ENCODE measurements at regions not wholly inside any gene's neighbourhood (a gene's known extent, or its start where the extent isn't known, plus 50 kb on each side); places are given as distances from the start of the nearest gene placed in this dataset.

GRCh38 chr3:117463276-117464115 is 753.9 kb downstream of the TUSC7 start:
- no peak for DNase-seq (ENCODE audit: low read depth)

DNA sequence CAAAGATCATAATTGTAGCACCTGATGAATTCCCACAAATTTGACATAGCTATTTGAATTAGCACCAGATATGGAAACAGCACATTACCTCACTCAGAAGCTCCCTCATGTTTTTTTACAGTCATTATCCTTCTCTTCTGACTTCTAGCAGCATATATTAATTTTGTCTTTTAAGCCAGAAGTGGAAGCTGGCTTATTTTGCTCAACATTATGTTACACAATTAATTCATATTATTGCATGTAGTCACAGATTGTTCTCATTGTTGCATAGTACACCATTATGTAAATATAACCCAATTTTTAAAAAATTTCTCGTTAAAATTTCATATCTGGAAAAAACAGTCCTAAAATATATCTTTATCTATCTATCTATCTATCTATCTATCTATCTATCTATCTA is 762.3 kb downstream of the TUSC7 start:
- no peak for DNase-seq (ENCODE audit: low read depth)

- DNase-seq (ENCODE audit: low read depth) = no peak
These were observed 764.5 kb downstream of the TUSC7 start for GRCh38 chr3:117473981-117474538.

GRCh38 chr3:117476572-117476971 is 767.0 kb downstream of the TUSC7 start:
- no peak for DNase-seq (ENCODE audit: low read depth)

GRCh38 chr3:117477214-117477755 is 767.7 kb downstream of the TUSC7 start:
- no peak for DNase-seq (ENCODE audit: low read depth)

DNA sequence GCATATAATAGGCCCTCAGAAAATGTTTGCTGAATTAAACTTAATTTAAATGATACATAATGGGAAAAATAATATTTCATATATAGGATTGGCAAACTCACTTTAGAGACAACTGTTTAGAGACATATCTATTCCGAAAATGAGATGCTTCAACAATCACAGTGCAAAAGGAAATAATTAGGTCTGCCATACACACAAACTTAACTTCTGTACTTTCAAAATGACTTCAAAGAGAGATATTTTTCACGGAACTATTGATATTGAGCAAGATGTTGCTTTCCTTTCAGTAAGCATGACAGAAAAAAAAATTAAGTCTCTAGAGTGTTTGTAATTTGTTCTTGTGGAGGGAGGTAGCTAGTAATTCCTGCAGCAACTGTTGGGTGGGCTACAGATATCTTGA is 769.5 kb downstream of the TUSC7 start:
- DNase-seq (ENCODE audit: low read depth) = no peak

GRCh38 chr3:117480525-117480924 is 770.9 kb downstream of the TUSC7 start:
- no peak for DNase-seq (ENCODE audit: low read depth)

DNA sequence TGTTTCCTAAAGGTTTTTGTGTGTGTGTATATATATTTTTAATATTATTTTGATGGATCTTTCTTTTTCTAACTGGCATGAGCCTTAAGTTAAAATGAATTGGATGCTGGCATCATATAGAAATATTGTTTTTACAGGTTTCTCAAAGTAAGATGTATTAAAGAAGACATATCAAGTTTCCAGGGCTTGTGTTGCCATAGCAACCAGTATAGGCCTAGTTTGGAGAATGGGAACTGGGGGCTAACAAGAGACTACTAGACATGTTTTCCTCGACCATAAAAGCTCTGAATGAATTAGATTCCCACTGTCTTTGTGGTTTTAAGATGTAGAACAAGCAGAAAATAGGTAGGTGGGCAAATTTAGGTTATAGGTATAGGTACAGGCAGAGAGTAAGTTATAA is 771.4 kb downstream of the TUSC7 start:
- no peak for DNase-seq (ENCODE audit: low read depth)

GRCh38 chr3:117483839-117484238 is 774.3 kb downstream of the TUSC7 start:
- DNase-seq (ENCODE audit: low read depth) = no peak

DNA sequence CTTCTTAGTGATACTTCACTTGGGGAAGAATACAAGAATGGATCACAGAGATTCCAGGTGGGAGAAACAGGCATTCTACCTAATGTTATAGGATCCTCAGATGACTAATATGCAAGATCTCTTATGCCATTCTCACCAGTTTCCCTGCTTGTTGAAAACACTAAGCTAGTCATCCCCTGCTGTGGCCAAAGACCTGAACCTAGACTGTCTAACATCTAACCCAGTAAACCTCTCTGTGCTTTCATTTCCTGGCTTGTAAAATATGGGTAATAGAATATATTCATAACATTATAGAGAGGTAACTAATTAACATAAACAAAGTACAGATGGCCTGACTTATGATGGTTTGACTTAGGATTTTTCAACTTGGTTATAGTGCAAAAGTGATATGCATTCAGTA is 776.3 kb downstream of the TUSC7 start:
- DNase-seq (ENCODE audit: low read depth) = no peak

DNA sequence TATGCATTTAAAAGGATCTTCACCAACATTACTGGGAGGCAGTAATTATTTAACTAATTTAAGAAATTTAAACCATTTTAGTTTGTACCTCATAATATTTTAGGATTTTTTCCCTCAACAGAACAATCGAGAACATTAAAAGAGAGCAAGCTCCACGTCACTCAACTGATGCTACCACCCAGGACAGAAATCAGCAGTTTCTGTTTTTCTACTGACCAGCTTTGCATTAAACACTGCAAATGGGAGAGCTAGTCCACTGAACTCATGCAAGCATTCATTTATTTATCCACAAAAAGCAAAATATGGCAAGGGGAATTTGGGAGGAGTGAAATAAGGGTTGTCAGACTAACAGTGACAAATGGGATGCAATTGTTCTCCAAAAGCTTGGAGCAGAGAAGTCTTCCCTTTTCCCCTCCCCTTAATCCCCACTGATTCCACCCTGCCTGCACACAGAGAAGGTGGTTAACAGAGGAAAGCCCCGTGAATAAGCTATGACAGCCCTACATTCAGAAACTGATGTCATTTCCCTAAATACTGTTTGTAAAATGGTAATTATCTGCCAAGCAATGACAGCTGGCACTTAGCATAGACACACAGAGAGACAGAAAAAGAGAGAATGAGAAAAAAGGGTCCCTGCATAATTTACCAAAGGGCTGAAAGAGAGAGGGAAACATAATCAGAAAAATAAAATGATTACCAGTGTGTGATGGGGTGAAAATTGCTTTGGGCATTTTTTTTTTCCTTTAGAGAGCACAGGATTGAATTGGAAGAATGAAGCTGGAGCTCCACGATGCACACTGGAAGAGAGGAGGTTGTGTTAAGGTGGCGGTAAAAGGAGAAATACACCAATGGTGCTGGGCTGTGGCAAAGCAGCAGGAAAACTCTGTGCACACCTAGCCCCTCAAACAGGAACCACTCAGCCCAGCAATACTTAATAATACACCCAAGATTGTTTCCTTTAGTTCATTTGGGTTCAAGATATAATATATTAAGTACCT is 777.4 kb downstream of the TUSC7 start:
- DNase-seq (ENCODE audit: low read depth) = no peak

- DNase-seq (ENCODE audit: low read depth) = no peak
These were observed 779.4 kb downstream of the TUSC7 start for GRCh38 chr3:117488983-117489382.

DNA sequence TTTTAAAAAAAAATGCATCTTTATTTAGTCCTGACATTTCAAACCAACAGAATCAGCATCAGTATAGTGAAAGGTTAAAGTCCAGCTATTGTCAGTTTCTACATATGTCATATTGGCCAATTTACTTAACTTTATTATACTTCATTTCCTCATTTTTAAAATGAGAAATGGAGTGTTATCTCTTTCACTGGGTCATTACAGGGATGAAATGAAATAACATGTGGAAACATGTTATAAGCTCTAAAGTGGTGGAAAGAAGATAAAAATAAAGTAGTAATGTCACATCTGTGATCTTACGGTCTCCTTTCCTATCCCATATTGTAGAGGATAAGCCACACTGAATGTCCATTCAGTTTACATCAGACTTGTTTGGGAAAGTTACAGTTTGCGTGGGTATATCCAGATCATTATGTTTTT is 780.1 kb downstream of the TUSC7 start:
- DNase-seq (ENCODE audit: low read depth) = no peak

DNA sequence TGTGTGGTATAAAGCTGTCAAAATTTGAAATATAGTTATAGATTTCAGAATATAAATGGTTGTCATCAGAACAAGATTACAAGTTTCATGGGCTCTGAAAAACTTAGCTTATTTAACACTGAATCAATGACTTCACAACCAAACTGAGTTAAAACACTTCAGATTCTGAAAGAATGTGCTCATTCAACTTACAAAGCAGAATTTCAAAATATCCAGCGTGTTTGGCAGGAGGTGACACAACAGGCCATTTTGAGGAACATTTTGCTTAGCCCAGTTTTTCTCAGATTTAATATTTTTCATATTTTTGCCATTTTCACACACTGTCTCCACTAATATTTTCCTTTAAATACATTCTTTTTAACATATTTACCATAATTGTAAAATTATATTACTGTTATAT is 781.1 kb downstream of the TUSC7 start:
- DNase-seq (ENCODE audit: low read depth) = no peak

GRCh38 chr3:117495620-117496019 is 786.0 kb downstream of the TUSC7 start:
- DNase-seq (ENCODE audit: low read depth) = no peak

DNA sequence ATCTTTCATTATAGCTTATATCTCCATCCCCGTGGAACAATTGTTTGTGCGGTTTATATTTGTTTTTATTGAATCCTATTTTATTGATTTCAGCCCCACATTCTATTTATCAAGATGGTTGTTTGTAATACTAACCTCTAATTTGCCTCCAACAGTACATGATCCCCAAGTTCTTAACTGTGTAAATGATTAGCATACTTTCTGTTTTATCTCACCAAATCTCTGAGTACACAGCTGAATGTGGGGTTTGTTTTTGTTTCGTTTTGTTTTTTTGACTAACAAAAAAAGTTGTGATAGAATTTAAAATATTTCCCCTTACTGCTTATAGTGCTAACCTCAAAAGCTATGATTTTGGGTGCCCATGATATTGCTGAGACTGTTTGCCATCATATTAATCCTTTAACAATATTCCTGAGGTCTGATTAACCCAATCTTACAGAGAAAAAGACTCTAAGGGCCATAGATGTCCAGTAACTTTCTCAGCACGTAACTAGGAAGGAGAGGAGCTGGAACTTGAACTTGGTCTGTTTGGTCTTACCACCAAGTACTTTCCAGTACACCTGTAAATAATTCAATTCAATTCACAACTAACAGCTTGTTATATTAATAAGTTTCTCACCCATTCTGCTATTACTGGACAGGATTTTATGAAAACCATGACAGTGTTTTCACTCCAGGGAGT is 789.8 kb downstream of the TUSC7 start:
- DNase-seq (ENCODE audit: low read depth) = no peak

DNA sequence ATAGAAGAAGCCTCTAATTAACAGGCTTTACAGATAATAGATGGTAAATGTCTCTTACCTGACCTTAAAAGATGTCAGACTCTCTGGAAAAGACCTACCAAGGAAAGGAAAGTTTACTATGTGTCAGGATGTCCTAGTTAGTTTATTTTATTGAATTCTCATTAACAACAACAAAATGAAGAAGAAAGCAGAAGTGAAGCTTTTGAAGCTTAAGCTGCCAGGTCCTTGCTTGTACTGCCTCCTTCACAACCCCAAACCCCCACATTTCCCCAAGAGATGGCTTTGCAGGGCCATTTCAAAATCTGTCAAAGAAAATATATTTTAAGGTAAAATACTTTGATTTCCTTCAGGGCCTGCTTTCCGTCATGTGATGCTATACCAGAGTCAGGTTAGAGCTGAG is 798.4 kb downstream of the TUSC7 start:
- DNase-seq (ENCODE audit: low read depth) = no peak

GRCh38 chr3:117509858-117510257 is 800.3 kb downstream of the TUSC7 start:
- DNase-seq (ENCODE audit: low read depth) = no peak

DNA sequence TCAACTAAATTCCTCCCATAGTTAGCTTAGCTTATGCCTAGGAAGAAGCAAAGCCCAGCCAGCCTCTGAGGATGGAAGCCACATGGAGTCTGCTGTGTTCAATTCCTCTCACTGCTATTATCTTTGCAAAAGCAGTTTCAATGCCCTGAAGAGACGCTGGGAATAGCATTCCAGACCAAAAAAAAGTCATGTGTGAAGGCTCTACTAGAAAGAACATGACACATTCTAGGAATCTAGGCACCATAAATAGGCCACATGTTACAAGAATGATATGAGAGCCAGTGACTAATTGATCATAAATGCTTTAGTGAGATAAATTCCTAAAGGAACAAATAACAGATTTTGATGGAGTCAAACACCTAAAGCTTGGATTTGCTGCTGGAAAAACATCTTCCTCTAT is 800.8 kb downstream of the TUSC7 start:
- DNase-seq (ENCODE audit: low read depth) = no peak

DNA sequence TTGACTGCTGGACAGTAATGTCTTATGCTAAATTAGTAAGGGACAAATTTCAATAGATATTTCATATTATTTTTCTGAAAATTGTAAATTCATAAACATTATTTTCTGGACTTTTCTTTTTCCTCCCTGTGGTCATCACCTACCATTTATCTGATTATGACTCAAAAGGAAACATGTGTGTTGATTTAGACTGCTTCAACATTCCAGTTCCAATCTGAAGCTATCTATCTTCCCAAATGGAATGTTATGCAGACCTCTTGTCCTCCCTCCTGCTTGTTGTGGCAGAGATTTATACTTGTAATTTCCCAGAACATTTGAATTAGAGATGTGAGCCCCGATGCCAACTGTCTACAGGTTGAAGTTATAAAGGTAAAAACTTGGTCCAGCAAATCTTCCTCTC is 803.4 kb downstream of the TUSC7 start:
- no peak for DNase-seq (ENCODE audit: low read depth)

GRCh38 chr3:117515309-117515708 is 805.7 kb downstream of the TUSC7 start:
- no peak for DNase-seq (ENCODE audit: low read depth)

GRCh38 chr3:117518364-117518763 is 808.8 kb downstream of the TUSC7 start:
- no peak for DNase-seq (ENCODE audit: low read depth)

Data from M059J (cell line).